T-cell (primary cell): ENCODE measurements at regions not wholly inside any gene's neighbourhood (a gene's known extent, or its start where the extent isn't known, plus 50 kb on each side); places are given as distances from the start of the nearest gene placed in this dataset.
A peak's percentile ranks its signal among the peaks of the same experiment; 100 is the strongest.

Source experiments
- ATAC-seq, 4 experiments: fragments of 200-7000 bp in 3 of 4; fragments of 150-1000 bp in 1 of 4; cut with Tn5 transposase; replicated peaks in 1 of 4; 1 replicate in 3 of 4; 2 replicates in 1 of 4; pipeline ENCODE4 v1.10.0; 2021; ENCODE audit warnings: moderate library complexity in 3 of 4, mild to moderate bottlenecking in 2 of 4, moderate number of reproducible peaks in 1 of 4
- CTCF ChIA-PET, 2 donors: fragments of 300-600 bp; sonication (Branson Sonifier 250); formaldehyde crosslinking; loops; one replicate each; lab custom pipeline; 2022; ENCODE audit warnings: antibody characterized with exemption in 2 of 2; lab: Charles Lee
- POLR2A ChIA-PET, 2 donors: fragments of 300-600 bp; sonication (Branson Sonifier 250); formaldehyde crosslinking; loops; one replicate each; lab custom pipeline; 2022; ENCODE audit warnings: antibody characterized with exemption in 2 of 2; lab: Charles Lee
- DNase-seq, 35 experiments: peaks; one replicate each; pipeline versions ENCODE4 v3.0.0 to v3.0.0-alpha.2; 2013 to 2023
- H3K27ac ChIP-seq: one replicate; pipeline ENCODE4 v1.5.1; 2013; ENCODE audit warnings: low read length
- H3K27me3 ChIP-seq, 2 experiments: replicated peaks in 1 of 2; 1 replicate in 1 of 2; 2 replicates in 1 of 2; pipeline versions ENCODE4 v1.6.1 to v1.7.0; 2013; ENCODE audit warnings: low read length in 1 of 2, mixed read lengths in 1 of 2; ENCODE audit not compliant: control insufficient read depth in 2 of 2, insufficient read depth in 2 of 2; ENCODE audit errors: extremely low read depth in 1 of 2
- H3K36me3 ChIP-seq, 2 donors: 1 replicate in 1 of 2; 2 replicates in 1 of 2; pipeline versions ENCODE4 v1.6.1 to v1.7.0; 2013; ENCODE audit warnings: low read length in 1 of 2; ENCODE audit not compliant: control insufficient read depth in 2 of 2, insufficient read depth in 1 of 2; ENCODE audit errors: extremely low read depth in 1 of 2
- H3K4me1 ChIP-seq, 2 experiments: 1 replicate in 1 of 2; 2 replicates in 1 of 2; pipeline versions ENCODE4 v1.6.1 to v1.7.0; 2013; ENCODE audit warnings: low read length in 2 of 2, mixed read lengths in 1 of 2; ENCODE audit not compliant: insufficient read depth in 2 of 2, control insufficient read depth in 1 of 2; ENCODE audit errors: extremely low read depth in 1 of 2
- H3K4me3 ChIP-seq, 2 donors: 1 replicate in 1 of 2; 2 replicates in 1 of 2; pipeline versions ENCODE4 v1.5.1 to v1.7.0; 2013; ENCODE audit warnings: mild to moderate bottlenecking in 2 of 2, low read length in 1 of 2, moderate library complexity in 1 of 2; ENCODE audit not compliant: control insufficient read depth in 1 of 2; ENCODE audit errors: extremely low read depth in 1 of 2
- H3K9me3 ChIP-seq: 2 replicates; pipeline ENCODE4 v1.7.0; 2013
- H3K27ac Mint-ChIP-seq, 2 donors: one replicate each; pipeline ENCODE4 v1.8.0; 2020 to 2021; ENCODE audit warnings: mild to moderate bottlenecking in 2 of 2, mixed read lengths in 2 of 2
- H3K27me3 Mint-ChIP-seq, 2 donors: one replicate each; pipeline ENCODE4 v1.8.0; 2021 to 2022; ENCODE audit warnings: mixed read lengths in 2 of 2
- H3K36me3 Mint-ChIP-seq: one replicate; pipeline ENCODE4 v1.8.0; 2021; ENCODE audit warnings: mixed read lengths
- H3K4me1 Mint-ChIP-seq, 3 donors: one replicate each; pipeline ENCODE4 v1.8.0; 2020 to 2022; ENCODE audit warnings: mixed read lengths in 3 of 3, mild to moderate bottlenecking in 1 of 3
- H3K4me3 Mint-ChIP-seq, 3 donors: one replicate each; pipeline ENCODE4 v1.8.0; 2020 to 2022; ENCODE audit warnings: mild to moderate bottlenecking in 3 of 3, mixed read lengths in 3 of 3, moderate library complexity in 3 of 3
- H3K9me3 Mint-ChIP-seq, 3 donors: one replicate each; pipeline ENCODE4 v1.8.0; 2020 to 2022; ENCODE audit warnings: mixed read lengths in 3 of 3
- WGBS: methylation state at CpG from one replicate; pipeline ENCODE4 v1.1.5; 2013; ENCODE audit warnings: missing lambda C conversion rate; ENCODE audit not compliant: insufficient coverage; 5-methylcytosine and 5-hydroxymethylcytosine counted together

GRCh38 chr1:95380909-95381308 lies 146.9 kb downstream of the RWDD3 start:
- no peaks in the 10 kb centered on the region for H3K36me3 ChIP-seq
- H3K27ac ChIP-seq: no peak overlapping the region
- Mint-ChIP-seq H3K9me3 (peaks cover 0 to 4% (median 0%) of the 10 kb centered on the region in 3 donors), H3K27ac (no peak overlapping the region), H3K4me1 (no peaks in the 10 kb centered on the region), H3K4me3 (no peak overlapping the region), H3K36me3 (no peaks in the 10 kb centered on the region), H3K27me3 (peaks cover 0 to 4% of the 10 kb centered on the region in 2 donors)
- ChIA-PET CTCF (no interaction called here), POLR2A (no interaction called here)
- 38% methylated on average over 1 of the region's 2 CpGs for WGBS
- no peak overlapping the region for H3K4me3 ChIP-seq
- H3K9me3 ChIP-seq: no peaks in the 10 kb centered on the region
- no peaks in the 10 kb centered on the region for H3K27me3 ChIP-seq
- ATAC-seq (no peak), DNase-seq (no peak)
- H3K4me1 ChIP-seq: no peaks in the 10 kb centered on the region

GRCh38 chr1:95382000-95382786 lies 148.2 kb downstream of the RWDD3 start:
- Histone ChIP-seq H3K4me3 (no peak overlapping the region), H3K27ac (no peak overlapping the region), H3K36me3 (no peaks in the 10 kb centered on the region), H3K4me1 (no peaks in the 10 kb centered on the region), H3K9me3 (no peaks in the 10 kb centered on the region), H3K27me3 (no peaks in the 10 kb centered on the region)
- CTCF ChIA-PET: no interaction called here
- peaks cover 0 to 4% of the 10 kb centered on the region in 2 donors for H3K27me3 Mint-ChIP-seq
- ATAC-seq (no peak), DNase-seq (no peak)
- WGBS: 60% methylated on average over 1 of the region's 4 CpGs
- H3K36me3 Mint-ChIP-seq: no peaks in the 10 kb centered on the region
- peaks cover 0 to 4% (median 0%) of the 10 kb centered on the region in 3 donors for H3K9me3 Mint-ChIP-seq
- POLR2A ChIA-PET: interaction anchor here in 1 of 2 donors (0.6 kb wide), 1 partner anchor 52 kb away, joined by 3 read pairs; no protein-coding TSS in a partner anchor
- no peak overlapping the region for H3K4me3 Mint-ChIP-seq
- no peaks in the 10 kb centered on the region for H3K4me1 Mint-ChIP-seq
- no peak overlapping the region for H3K27ac Mint-ChIP-seq

GRCh38 chr1:95383111-95383510 lies 149.1 kb downstream of the RWDD3 start:
- Histone ChIP-seq H3K4me3 (no peak overlapping the region), H3K36me3 (no peaks in the 10 kb centered on the region), H3K9me3 (no peaks in the 10 kb centered on the region), H3K4me1 (no peaks in the 10 kb centered on the region), H3K27me3 (no peaks in the 10 kb centered on the region), H3K27ac (no peak overlapping the region)
- no CpG with 5 or more reads among the region's 5 CpGs for WGBS
- no peak for DNase-seq
- H3K27ac Mint-ChIP-seq: no peak overlapping the region
- H3K36me3 Mint-ChIP-seq: no peaks in the 10 kb centered on the region
- peaks cover 0 to 4% of the 10 kb centered on the region in 2 donors for H3K27me3 Mint-ChIP-seq
- POLR2A ChIA-PET: no interaction called here
- H3K4me1 Mint-ChIP-seq: no peaks in the 10 kb centered on the region
- H3K4me3 Mint-ChIP-seq: no peak overlapping the region
- CTCF ChIA-PET: no interaction called here
- H3K9me3 Mint-ChIP-seq: peaks cover 0 to 4% (median 0%) of the 10 kb centered on the region in 3 donors
- no peak for ATAC-seq

GRCh38 chr1:95384567-95384966 lies 150.6 kb downstream of the RWDD3 start:
- Mint-ChIP-seq H3K27me3 (peaks cover 0 to 4% of the 10 kb centered on the region in 2 donors), H3K27ac (no peak overlapping the region), H3K4me1 (no peaks in the 10 kb centered on the region), H3K36me3 (no peaks in the 10 kb centered on the region), H3K9me3 (peaks cover 0 to 4% (median 0%) of the 10 kb centered on the region in 3 donors), H3K4me3 (no peak overlapping the region)
- Histone ChIP-seq H3K4me3 (no peak overlapping the region), H3K27me3 (no peaks in the 10 kb centered on the region), H3K36me3 (no peaks in the 10 kb centered on the region), H3K4me1 (no peaks in the 10 kb centered on the region), H3K9me3 (no peaks in the 10 kb centered on the region), H3K27ac (no peak overlapping the region)
- POLR2A ChIA-PET: no interaction called here
- CTCF ChIA-PET: no interaction called here
- WGBS: 14% methylated on average over 1 of the region's 3 CpGs
- DNase-seq (peak in 1 of 35 experiments; percentile 0), ATAC-seq (no peak)

GRCh38 chr1:95386371-95386770 lies 152.4 kb downstream of the RWDD3 start:
- H3K27me3 Mint-ChIP-seq: no peaks in the 10 kb centered on the region
- peaks cover 0 to 7% (median 0%) of the 10 kb centered on the region in 3 donors for H3K9me3 Mint-ChIP-seq
- no peak for ATAC-seq
- Histone ChIP-seq H3K27me3 (no peaks in the 10 kb centered on the region), H3K4me3 (no peak overlapping the region), H3K4me1 (no peaks in the 10 kb centered on the region), H3K27ac (no peak overlapping the region), H3K36me3 (no peaks in the 10 kb centered on the region), H3K9me3 (no peaks in the 10 kb centered on the region)
- CTCF ChIA-PET: no interaction called here
- WGBS: no CpG with 5 or more reads among the region's 1 CpG
- DNase-seq: no peak
- no peak overlapping the region for H3K4me3 Mint-ChIP-seq
- POLR2A ChIA-PET: no interaction called here
- no peak overlapping the region for H3K27ac Mint-ChIP-seq
- H3K4me1 Mint-ChIP-seq: no peaks in the 10 kb centered on the region
- H3K36me3 Mint-ChIP-seq: no peaks in the 10 kb centered on the region

GRCh38 chr1:95386915-95387314 lies 152.9 kb downstream of the RWDD3 start:
- POLR2A ChIA-PET: no interaction called here
- H3K36me3 Mint-ChIP-seq: no peaks in the 10 kb centered on the region
- no peaks in the 10 kb centered on the region for H3K4me1 Mint-ChIP-seq
- H3K36me3 ChIP-seq: no peaks in the 10 kb centered on the region
- CTCF ChIA-PET: no interaction called here
- H3K9me3 ChIP-seq: no peaks in the 10 kb centered on the region
- H3K4me3 ChIP-seq: no peak overlapping the region
- H3K27me3 ChIP-seq: no peaks in the 10 kb centered on the region
- ATAC-seq (no peak), DNase-seq (no peak)
- H3K27ac ChIP-seq: no peak overlapping the region
- no peak overlapping the region for H3K27ac Mint-ChIP-seq
- H3K9me3 Mint-ChIP-seq: peaks cover 0 to 7% (median 0%) of the 10 kb centered on the region in 3 donors
- no peak overlapping the region for H3K4me3 Mint-ChIP-seq
- no peaks in the 10 kb centered on the region for H3K4me1 ChIP-seq
- H3K27me3 Mint-ChIP-seq: no peaks in the 10 kb centered on the region
- WGBS: 80% methylated on average over 3 of the region's 5 CpGs
